Head of caudate nucleus (tissue), 42 donors: ENCODE measurements at regions not wholly inside any gene's neighbourhood (a gene's known extent, or its start where the extent isn't known, plus 50 kb on each side); places are given as distances from the start of the nearest gene placed in this dataset.
A peak's percentile ranks its signal among the peaks of the same experiment; 100 is the strongest.

Experiments
- DNase-seq, 42 donors: peaks; one replicate each; pipeline versions ENCODE4 v3.0.0 to v3.0.0-alpha.2; 2020 to 2021; ENCODE audit warnings: mixed read lengths in 7 of 42
- intact Hi-C: fragments of 100-400 bp; cut with DNase I; formaldehyde crosslinking; loops from one replicate; pipeline ENCODE4 v1.15.0; 2022

GRCh38 chr13:68064001-68064770, 834.0 kb upstream of the PCDH9 start:
- DNase-seq = no peak
- intact Hi-C loops = no loop called here

- DNase-seq = no peak
- intact Hi-C loops = no loop called here
Measured at GRCh38 chr13:68063181-68063580, 833.0 kb upstream of the PCDH9 start.

GRCh38 chr13:68057836-68058235, 827.7 kb upstream of the PCDH9 start:
- no peak for DNase-seq

GRCh38 chr13:68056816-68057710, 826.9 kb upstream of the PCDH9 start:
- no peak for DNase-seq
- intact Hi-C loops = no loop called here

More at GRCh38 chr13:68057836-68058235, 827.7 kb upstream of the PCDH9 start:
- intact Hi-C loops = no loop called here

GRCh38 chr13:68051910-68052309, 821.8 kb upstream of the PCDH9 start:
- DNase-seq = no peak
- intact Hi-C loops = no loop called here

GRCh38 chr13:68050761-68051160, 820.6 kb upstream of the PCDH9 start:
- intact Hi-C loops = no loop called here
- no peak for DNase-seq

GRCh38 chr13:68048802-68049359, 818.7 kb upstream of the PCDH9 start:
- DNase-seq = no peak
- intact Hi-C loops = no loop called here

GRCh38 chr13:68047889-68048288, 817.8 kb upstream of the PCDH9 start:
- DNase-seq = no peak
- intact Hi-C loops = no loop called here

GRCh38 chr13:68046903-68047302, 816.8 kb upstream of the PCDH9 start:
- intact Hi-C loops = no loop called here
- no peak for DNase-seq

- intact Hi-C loops = no loop called here
- DNase-seq = no peak
Measured at GRCh38 chr13:68030152-68030809, 800.1 kb upstream of the PCDH9 start.

GRCh38 chr13:68028701-68029100, 798.6 kb upstream of the PCDH9 start:
- intact Hi-C loops = no loop called here
- no peak for DNase-seq

GRCh38 chr13:68027306-68027705, 797.2 kb upstream of the PCDH9 start:
- DNase-seq = no peak
- intact Hi-C loops = no loop called here

- intact Hi-C loops = no loop called here
Measured at GRCh38 chr13:68026077-68026476, 795.9 kb upstream of the PCDH9 start.

GRCh38 chr13:68025604-68026003, 795.5 kb upstream of the PCDH9 start:
- DNase-seq = no peak
- intact Hi-C loops = no loop called here

More at GRCh38 chr13:68026077-68026476, 795.9 kb upstream of the PCDH9 start:
- no peak for DNase-seq

GRCh38 chr13:68023838-68024581, 793.9 kb upstream of the PCDH9 start:
- intact Hi-C loops = no loop called here
- peak in 1 of 42 donors; percentile 20 for DNase-seq

- DNase-seq = no peak
- intact Hi-C loops = no loop called here
Measured at GRCh38 chr13:68019901-68020300, 789.8 kb upstream of the PCDH9 start.

- DNase-seq = peak in 23 of 42 donors; percentile 1 to 78 (median 24)
- intact Hi-C loops = no loop called here
Measured at GRCh38 chr13:68009546-68009945, 779.4 kb upstream of the PCDH9 start.

- intact Hi-C loops = no loop called here
- peak in 1 of 42 donors; percentile 14 for DNase-seq
Measured at GRCh38 chr13:68007576-68007975, 777.4 kb upstream of the PCDH9 start.

- intact Hi-C loops = no loop called here
- DNase-seq = peak in 1 of 42 donors; percentile 31
Measured at GRCh38 chr13:67996101-67996500, 766.0 kb upstream of the PCDH9 start.
